ENCODE measurements at regions not wholly inside any gene's neighbourhood (a gene's known extent, or its start where the extent isn't known, plus 50 kb on each side); places are given as distances from the start of the nearest gene placed in this dataset.
A peak's percentile ranks its signal among the peaks of the same experiment; 100 is the strongest.

GRCh38 chr14:100638211-100638855 is 51.1 kb upstream of the BEGAIN start:
- no peak for DNase-seq

- DNase-seq: no peak
Measured at GRCh38 chr14:100639280-100639679, 52.1 kb upstream of the BEGAIN start.

GRCh38 chr14:100640471-100641273 is 53.5 kb upstream of the BEGAIN start:
- DNase-seq: peak; percentile 83

GRCh38 chr14:100641274-100641860 is 54.1 kb upstream of the BEGAIN start:
- DNase-seq: no peak

- DNase-seq: no peak
Measured at GRCh38 chr14:100643426-100643825, 56.2 kb upstream of the BEGAIN start.

GRCh38 chr14:100644383-100644782 is 57.2 kb upstream of the BEGAIN start:
- DNase-seq: no peak

GRCh38 chr14:100644784-100645183 is 57.6 kb upstream of the BEGAIN start:
- no peak for DNase-seq

GRCh38 chr14:100645196-100645981 is 58.2 kb upstream of the BEGAIN start:
- DNase-seq: peak; percentile 91

- DNase-seq: no peak
Measured at GRCh38 chr14:100645982-100646314, 58.7 kb upstream of the BEGAIN start.

- DNase-seq: no peak
Measured at GRCh38 chr14:100648474-100649172, 61.4 kb upstream of the BEGAIN start.

GRCh38 chr14:100649173-100649519 is 61.9 kb upstream of the BEGAIN start:
- no peak for DNase-seq

- DNase-seq: no peak
Measured at GRCh38 chr14:100651999-100652508, 64.8 kb upstream of the BEGAIN start.

- no peak for DNase-seq
Measured at GRCh38 chr14:100652744-100653143, 65.5 kb upstream of the BEGAIN start.

GRCh38 chr14:100653409-100653808 is 66.2 kb upstream of the BEGAIN start:
- peak; percentile 43 for DNase-seq

- DNase-seq: no peak
Measured at GRCh38 chr14:100654025-100654813, 67.0 kb upstream of the BEGAIN start.

GRCh38 chr14:100654814-100655740 is 67.9 kb upstream of the BEGAIN start:
- peak; percentile 62 for DNase-seq

- no peak for DNase-seq
Measured at GRCh38 chr14:100655741-100656085, 68.5 kb upstream of the BEGAIN start.

- DNase-seq: no peak
Measured at GRCh38 chr14:100656996-100657395, 69.7 kb upstream of the DLK1 start.

- no peak for DNase-seq
Measured at GRCh38 chr14:100657780-100658179, 68.9 kb upstream of the DLK1 start.

- DNase-seq: no peak
Measured at GRCh38 chr14:100658181-100658886, 68.4 kb upstream of the DLK1 start.
